ENCODE measurements at regions not wholly inside any gene's neighbourhood (a gene's known extent, or its start where the extent isn't known, plus 50 kb on each side); places are given as distances from the start of the nearest gene placed in this dataset.

DNA sequence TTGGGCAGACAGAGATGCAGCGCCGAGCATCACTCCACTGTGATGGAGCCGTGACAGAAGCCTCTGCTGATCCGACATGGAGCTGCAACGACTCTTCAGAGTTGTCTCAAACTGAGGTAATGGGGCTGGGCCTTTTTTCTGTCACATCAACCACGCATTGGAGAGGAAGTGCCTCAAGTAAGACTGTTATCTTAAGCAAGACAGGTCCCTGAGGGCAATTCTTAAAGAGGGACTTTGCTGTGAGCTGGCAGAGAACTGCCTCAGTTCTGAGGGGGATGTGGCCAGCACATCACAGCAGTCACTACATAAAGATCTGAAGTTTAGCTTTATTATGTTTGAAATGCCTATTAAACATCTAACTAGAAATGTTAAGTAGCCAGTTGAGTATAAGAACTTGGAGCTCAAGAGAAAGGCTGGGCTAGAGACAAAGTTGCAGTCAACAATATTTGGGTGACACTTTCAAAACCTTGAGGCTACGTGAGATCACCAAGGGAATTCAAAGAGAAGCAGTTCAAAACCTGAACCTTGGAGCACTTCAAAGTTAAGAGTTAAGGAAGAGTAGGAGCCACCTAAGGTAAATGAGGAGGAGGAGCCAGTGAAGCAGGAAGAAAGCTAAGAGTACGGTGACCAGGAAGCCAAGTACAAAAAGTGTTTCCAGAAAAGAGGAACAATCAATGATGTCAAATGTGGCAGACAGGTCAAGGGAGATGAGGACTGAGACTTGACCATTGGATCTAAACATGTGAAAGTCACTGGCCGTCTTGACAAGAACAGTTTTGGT, 54.2 kb upstream of the BCL9 start:
- H3K4me3 Mint-ChIP-seq: no peak overlapping the region
- no peaks in the 10 kb centered on the region for H3K4me1 Mint-ChIP-seq
- ATAC-seq (no peak), DNase-seq (no peak)
- H3K9me3 Mint-ChIP-seq: no peaks in the 10 kb centered on the region
- no peak overlapping the region for H3K27ac Mint-ChIP-seq
- peaks cover 10% of the 10 kb centered on the region for H3K27me3 Mint-ChIP-seq

DNA sequence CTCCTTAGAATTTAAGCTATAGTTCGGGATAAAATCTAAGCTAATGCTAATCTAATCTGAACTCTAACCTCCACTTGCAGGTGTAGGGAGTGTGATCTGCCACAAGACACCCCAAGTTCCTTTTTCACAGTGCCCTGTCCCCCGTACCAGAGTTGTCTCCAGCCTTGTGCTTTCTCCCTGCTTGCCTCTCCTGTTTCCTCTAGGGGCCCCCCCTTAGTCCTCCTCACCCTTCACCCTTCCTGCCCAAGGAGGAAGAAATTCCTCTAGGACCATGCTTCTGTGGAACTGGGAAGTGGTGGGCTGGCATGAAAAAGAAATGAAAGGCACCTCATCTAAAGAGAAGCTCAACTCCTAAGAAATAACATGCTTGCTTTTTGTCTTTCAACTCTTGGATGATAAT, 50.2 kb upstream of the BCL9 start:
- Mint-ChIP-seq H3K27me3 (no peaks in the 10 kb centered on the region), H3K4me3 (no peak overlapping the region), H3K9me3 (no peaks in the 10 kb centered on the region), H3K27ac (no peak overlapping the region), H3K4me1 (no peaks in the 10 kb centered on the region)
- ATAC-seq (no peak), DNase-seq (no peak)
